ENCODE measurements at regions not wholly inside any gene's neighbourhood (a gene's known extent, or its start where the extent isn't known, plus 50 kb on each side); places are given as distances from the start of the nearest gene placed in this dataset.

- H3K56ac ChIP-seq (ENCODE audit: insufficient read length, low read depth, low read length), result no peak overlapping the region
- H2BK120ac ChIP-seq (ENCODE audit: low read depth, low read length, poor library complexity, severe bottlenecking), result no peak overlapping the region
- no peak overlapping the region for H4K91ac ChIP-seq (ENCODE audit: insufficient read length, low read depth, low read length)
- no peaks in the 10 kb centered on the region for H3K23me2 ChIP-seq (ENCODE audit: insufficient read length, low read depth, low read length, poor library complexity, severe bottlenecking)
- H2BK15ac ChIP-seq (ENCODE audit: low read depth, low read length), result no peak overlapping the region
- no peak overlapping the region for H4K8ac ChIP-seq (replicated peaks; ENCODE audit: insufficient read length, low read depth, low read length)
- no peaks in the 10 kb centered on the region for H3K27me3 ChIP-seq (ENCODE audit: insufficient read depth, low read length)
- Mint-ChIP-seq H3K9me3 (peaks cover 51 to 73% of the 10 kb centered on the region in 2 experiments), H3K36me3 (ENCODE audit: insufficient read depth in 1 of 3, low read depth in 3 of 3) (peaks cover 0 to 3% (median 2%) of the 10 kb centered on the region in 3 experiments; a peak in 4 of 7 replicates), H3K27ac (no peak overlapping the region), H3K4me3 (no peak overlapping the region), H3K4me1 (peaks cover 3 to 13% of the 10 kb centered on the region in 2 experiments; a peak in 3 of 4 replicates), H3K27me3 (ENCODE audit: low read depth) (peaks cover 2% of the 10 kb centered on the region)
- H4K5ac ChIP-seq (ENCODE audit: insufficient read length, low read depth, low read length), result no peak overlapping the region
- no peak overlapping the region for H2BK5ac ChIP-seq (ENCODE audit: insufficient read length, low read length)
- no peak overlapping the region for H2AK5ac ChIP-seq (ENCODE audit: insufficient read length, low read length)
- H3K23ac ChIP-seq (ENCODE audit: insufficient read length, low read depth, low read length), result no peak overlapping the region
- no peaks in the 10 kb centered on the region for H3K79me2 ChIP-seq (ENCODE audit: insufficient read depth, low read length)
- H3K4ac ChIP-seq (ENCODE audit: low read depth, low read length), result no peak overlapping the region
- DNase-seq, result no peak
- no peak overlapping the region for H3K27ac ChIP-seq (ENCODE audit: insufficient read length, low read depth, low read length)
- no peaks in the 10 kb centered on the region; the same call in 1 of the 2 replicates for H3K4me1 ChIP-seq (ENCODE audit: insufficient read depth, low read length)
- H2BK20ac ChIP-seq (ENCODE audit: low read depth, low read length, poor library complexity, severe bottlenecking), result no peak overlapping the region
- H4K20me1 ChIP-seq (ENCODE audit: control insufficient read depth, insufficient read depth, insufficient read length), result no peaks in the 10 kb centered on the region
- no peak overlapping the region for H3T11ph ChIP-seq (ENCODE audit: low read length)
- no peak overlapping the region for H2AFZ ChIP-seq (ENCODE audit: low read length)
- H3K9me3 ChIP-seq (ENCODE audit: control insufficient read depth, low read depth, low read length), result no peaks in the 10 kb centered on the region
- H3K18ac ChIP-seq (ENCODE audit: insufficient read length, low read depth, low read length), result no peak overlapping the region
- no peak overlapping the region for H2BK12ac ChIP-seq (ENCODE audit: insufficient read length, low read depth, low read length)
- no peak overlapping the region for H3K14ac ChIP-seq (ENCODE audit: insufficient read depth, low read length)
- H3K9ac ChIP-seq (ENCODE audit: extremely low read depth, insufficient read length, low read length), result no peak overlapping the region
- H3K4me2 ChIP-seq (ENCODE audit: insufficient read depth, insufficient read length, low read length), result no peak overlapping the region
- H3K79me1 ChIP-seq (ENCODE audit: insufficient read depth, low read depth, low read length, poor library complexity, severe bottlenecking), result no peaks in the 10 kb centered on the region
- WGBS (ENCODE audit: extremely low coverage, insufficient read length, low lambda C conversion rate), result no CpG with 5 or more reads among the region's 4 CpGs
- TF ChIP-seq CTCF (conservative IDR thresholded peaks at IDR 0.05), result no peak
Observed at GRCh38 chrX:39532761-39533160, 565.0 kb downstream of the BCOR start.

All from H9 (cell line).